Heart left ventricle (tissue), 16 donors: ENCODE measurements at regions not wholly inside any gene's neighbourhood (a gene's known extent, or its start where the extent isn't known, plus 50 kb on each side); places are given as distances from the start of the nearest gene placed in this dataset.

ENCODE experiments used
- ATAC-seq, 4 donors: fragments of 200-7000 bp; cut with Tn5 transposase; one replicate each; pipeline ENCODE4 v1.9.1; 2020 to 2022; ENCODE audit warnings: moderate library complexity in 4 of 4, mild to moderate bottlenecking in 3 of 4, moderate number of reproducible peaks in 1 of 4
- DNase-seq, 5 donors: peaks; one replicate each; pipeline ENCODE4 v3.0.0-alpha.2; 2020
- H3K27ac ChIP-seq, 12 donors: fragments of 200-600 bp; sonication (generic) in 4 of 12; one replicate each; pipeline versions ENCODE4 v1.5.0 to v1.8.0; 2016 to 2022; ENCODE audit warnings: mild to moderate bottlenecking in 2 of 12
- H3K27me3 ChIP-seq, 9 donors: fragments of 200-600 bp; sonication (generic) in 2 of 9; one replicate each; pipeline versions ENCODE4 v1.5.1 to v1.8.0; 2016 to 2022; ENCODE audit warnings: mild to moderate bottlenecking in 3 of 9
- H3K36me3 ChIP-seq, 9 donors: fragments of 200-600 bp; sonication (generic) in 2 of 9; one replicate each; pipeline versions ENCODE4 v1.5.0 to v1.8.0; 2018 to 2022; ENCODE audit warnings: mild to moderate bottlenecking in 2 of 9
- H3K4me1 ChIP-seq, 12 donors: fragments of 200-600 bp; sonication (generic) in 4 of 12; one replicate each; pipeline versions ENCODE4 v1.5.0 to v1.8.0; 2016 to 2022; ENCODE audit warnings: mild to moderate bottlenecking in 3 of 12
- H3K4me3 ChIP-seq, 12 donors: fragments of 200-600 bp; sonication (generic) in 4 of 12; one replicate each; pipeline versions ENCODE4 v1.5.0 to v1.8.0; 2017 to 2022; ENCODE audit warnings: mild to moderate bottlenecking in 9 of 12, moderate library complexity in 4 of 12
- H3K9me3 ChIP-seq, 12 donors: fragments of 200-600 bp; sonication (generic) in 4 of 12; one replicate each; pipeline versions ENCODE4 v1.5.0 to v1.8.0; 2016 to 2022; ENCODE audit warnings: mild to moderate bottlenecking in 1 of 12
- CTCF ChIP-seq, 12 donors: fragments of 200-600 bp; sonication (generic) in 4 of 12; IDR thresholded peaks; one replicate each; pipeline versions ENCODE4 v1.5.0 to v1.8.0; 2018 to 2022; ENCODE audit warnings: antibody characterized with exemption in 12 of 12, mild to moderate bottlenecking in 5 of 12
- POLR2A ChIP-seq, 2 donors: fragments of 450-650 bp; IDR thresholded peaks; one replicate each; pipeline ENCODE4 v1.6.1; 2017; ENCODE audit warnings: antibody characterized with exemption in 2 of 2, mild to moderate bottlenecking in 2 of 2, moderate library complexity in 2 of 2
- WGBS, 4 donors: extraction: QIAGEN DNeasy Blood & Tissue Kit in 2 of 4; methylation state at CpG; one replicate each; pipeline versions ENCODE4 v1.1.5 to v1.1.7; 2013 to 2018; 5-methylcytosine and 5-hydroxymethylcytosine counted together
- intact Hi-C, 10 donors: fragments of 100-400 bp; cut with DNase I; formaldehyde crosslinking; loops; one replicate each; pipeline versions ENCODE4 v1.11.1 to v1.14.2; 2022
- donor health status: ischemic (EF 13 %, LVEDD 7.1; RV severe dilation, severe dysfunction).
- donor health status: healthy with polysubstance abuse.
- donor health status: DM: no; HTN: yes; CAD: no.
- donor health status: DM: no; HTN: no; CAD: no.
- donor health status: ischemic (EF 25% LVEDD 6.9; RV normal size, moderate dysfunction).
- donor health status: ischemic (EF 25% LVEDD 5.7; RV mildly dilated, moderate dysfunction).
- donor health status: healthy.
- donor health status: DM: yes; HTN: yes; CAD: no.
- donor health status: ischemic (EF 35%, LVEDD 5.7; RV mildly dilated, moderate dysfunction).
- donor health status: nonischemic (EF 11% LVEDD 7.7; RV severe dilation, severe dysfunction).
- donor health status: DM: yes; HTN: yes; CAD: no.
- donor health status: PGD.
- donor health status: ischemic (EF 29% LVEDD 5.4; RV normal size, mild dysfunction).
- donor health status: nonischemic (EF 23%, LVEDD 6.1; RV moderate dilation, normal function).

- ATAC-seq: no peak
These were observed 144.5 kb upstream of the RPRM start for GRCh38 chr2:153623020-153623419.

GRCh38 chr2:153626676-153627075, 148.1 kb upstream of the RPRM start:
- no peaks in the 10 kb centered on the region for H3K36me3 ChIP-seq
- no peak overlapping the region for H3K27ac ChIP-seq
- no peaks in the 10 kb centered on the region for H3K27me3 ChIP-seq
- no peak for ATAC-seq
- 60 to 76% (median 66%) methylated on average over 2 of the region's 2 CpGs for WGBS, 4 donors
- H3K4me1 ChIP-seq: no peaks in the 10 kb centered on the region
- TF ChIP-seq CTCF (IDR thresholded peaks at IDR 0.05): no peak
- no peak for TF ChIP-seq POLR2A (IDR thresholded peaks at IDR 0.05)
- H3K4me3 ChIP-seq: no peak overlapping the region
- DNase-seq: no peak
- intact Hi-C loops: no loop called here
- peaks cover 0 to 5% (median 0%) of the 10 kb centered on the region in 12 donors for H3K9me3 ChIP-seq

More at GRCh38 chr2:153623020-153623419, 144.5 kb upstream of the RPRM start:
- Histone ChIP-seq H3K9me3 (peaks cover 0 to 33% (median 13%) of the 10 kb centered on the region in 12 donors), H3K36me3 (no peaks in the 10 kb centered on the region), H3K27ac (no peak overlapping the region), H3K4me1 (no peaks in the 10 kb centered on the region), H3K27me3 (no peaks in the 10 kb centered on the region), H3K4me3 (no peak overlapping the region)
- intact Hi-C loops: no loop called here
- WGBS, 4 donors: 19 to 29% (median 24%) methylated on average over 1 of the region's 1 CpG
- TF ChIP-seq POLR2A (IDR thresholded peaks at IDR 0.05) (no peak), CTCF (IDR thresholded peaks at IDR 0.05) (no peak)
- no peak for DNase-seq

DNA sequence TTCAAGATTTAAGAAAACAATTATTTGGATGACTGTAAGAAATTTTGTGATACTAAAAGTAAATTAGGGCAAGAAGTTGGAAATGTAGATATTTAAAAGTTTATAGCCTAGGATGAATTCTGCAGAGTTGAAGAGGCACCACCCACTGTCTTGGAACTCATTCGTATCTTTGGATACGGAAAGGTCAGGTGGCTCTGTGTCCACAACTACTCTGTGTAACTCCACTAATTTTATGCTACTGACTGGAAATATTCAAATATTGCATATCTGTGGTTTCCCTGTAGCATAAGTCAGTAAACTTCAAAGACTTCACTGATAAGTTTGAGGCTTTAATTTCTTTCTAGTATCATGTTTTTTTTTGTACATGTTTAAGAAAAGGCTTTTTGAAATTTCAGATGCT, 156.9 kb upstream of the RPRM start:
- Histone ChIP-seq H3K4me1 (no peaks in the 10 kb centered on the region), H3K9me3 (peaks cover 0 to 7% (median 0%) of the 10 kb centered on the region in 12 donors), H3K36me3 (no peaks in the 10 kb centered on the region), H3K4me3 (no peak overlapping the region), H3K27me3 (no peaks in the 10 kb centered on the region), H3K27ac (no peak overlapping the region)
- ATAC-seq (no peak), DNase-seq (no peak)
- 76 to 84% (median 78%) methylated on average over 2 of the region's 2 CpGs for WGBS, 4 donors
- intact Hi-C loops: no loop called here
- TF ChIP-seq CTCF (IDR thresholded peaks at IDR 0.05): no peak
- TF ChIP-seq POLR2A (IDR thresholded peaks at IDR 0.05): no peak

DNA sequence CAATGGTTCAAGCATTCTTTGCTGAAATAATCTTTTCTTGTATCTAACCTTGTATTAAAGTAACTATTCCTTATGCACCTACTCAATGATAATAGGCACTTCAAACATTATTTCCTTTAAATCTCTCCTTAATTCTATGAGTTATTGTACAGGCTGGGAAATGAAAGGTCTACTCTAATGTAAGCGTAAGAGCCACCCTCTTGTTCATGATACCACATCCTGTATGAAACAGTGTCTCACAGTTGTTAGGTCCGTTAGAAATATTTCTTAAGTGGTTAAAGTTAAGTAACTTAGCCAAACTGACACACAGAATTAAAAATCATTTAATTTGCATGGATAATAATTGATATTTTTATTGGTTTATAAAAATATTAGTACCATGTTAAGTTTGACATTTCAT, 162.5 kb upstream of the RPRM start:
- ATAC-seq (no peak), DNase-seq (no peak)
- Histone ChIP-seq H3K4me1 (no peaks in the 10 kb centered on the region), H3K9me3 (peaks cover 0 to 4% (median 0%) of the 10 kb centered on the region in 12 donors), H3K36me3 (no peaks in the 10 kb centered on the region), H3K27me3 (no peaks in the 10 kb centered on the region), H3K4me3 (no peak overlapping the region), H3K27ac (no peak overlapping the region)
- WGBS, 4 donors: 67 to 75% (median 73%) methylated on average over 2 of the region's 2 CpGs
- intact Hi-C loops: no loop called here
- TF ChIP-seq POLR2A (IDR thresholded peaks at IDR 0.05): no peak
- TF ChIP-seq CTCF (IDR thresholded peaks at IDR 0.05): no peak
